ENCODE measurements at regions not wholly inside any gene's neighbourhood (a gene's known extent, or its start where the extent isn't known, plus 50 kb on each side); places are given as distances from the start of the nearest gene placed in this dataset.

DNA sequence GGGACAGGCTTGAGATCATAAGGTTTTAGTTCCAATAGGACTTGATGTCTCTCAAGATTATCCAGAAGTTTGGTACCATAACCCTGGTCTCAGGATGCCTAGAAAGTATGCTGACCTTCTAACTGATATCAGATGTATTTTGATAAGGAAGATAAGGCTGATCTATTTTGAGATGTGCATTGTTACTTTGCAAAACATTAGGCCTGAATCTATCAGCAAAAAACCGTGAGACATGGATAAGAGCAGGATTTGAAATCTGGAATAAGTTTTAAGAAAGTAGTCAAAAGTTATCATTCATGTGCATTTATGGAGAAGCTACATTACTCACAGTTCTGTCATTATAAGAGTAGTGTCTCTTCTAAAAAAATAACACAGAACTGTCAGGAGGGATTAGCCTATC lies 467.1 kb upstream of the HS3ST1 start:
- Histone ChIP-seq H3K4me1 (ENCODE audit: insufficient read depth) (no peaks in the 10 kb centered on the region), H3K9me2 (ENCODE audit: insufficient read depth) (no peaks in the 10 kb centered on the region; the same call in 1 of the 2 replicates), H3K4me2 (no peak overlapping the region), H3K27ac (ENCODE audit: low read depth) (no peak overlapping the region), H2AFZ (no peak overlapping the region), H3K27me3 (ENCODE audit: insufficient read depth) (no peaks in the 10 kb centered on the region), H3F3A (replicated peaks; ENCODE audit: low read depth) (no peaks in the 10 kb centered on the region), H4K20me1 (replicated peaks; ENCODE audit: insufficient read depth) (no peaks in the 10 kb centered on the region), H3K36me3 (ENCODE audit: insufficient read depth) (no peaks in the 10 kb centered on the region), H3K4me3 (no peak overlapping the region), H3K79me2 (replicated peaks; ENCODE audit: insufficient read depth) (no peaks in the 10 kb centered on the region)
- TF ChIP-seq ZNF114 (CRISPR knock-in tag; IDR thresholded peaks at IDR 0.05) (no peak), EZH2phosphoT487 (IDR thresholded peaks at IDR 0.05; ENCODE audit: unreplicated experiment) (no peak), CTCF (conservative IDR thresholded peaks at IDR 0.05; ENCODE audit: low read depth in 2 of 2) (no peak), REST (IDR thresholded peaks at IDR 0.05; ENCODE audit: unreplicated experiment) (no peak), STAT1 (IDR thresholded peaks at IDR 0.05; ENCODE audit: unreplicated experiment) (no peak), NANOG (IDR thresholded peaks at IDR 0.05; ENCODE audit: borderline replicate concordance) (no peak), POLR2AphosphoS5 (IDR thresholded peaks at IDR 0.05; ENCODE audit: low read depth) (no peak), EZH2 (IDR thresholded peaks at IDR 0.05; ENCODE audit: low read depth, unreplicated experiment) (no peak), JUNB (IDR thresholded peaks at IDR 0.05; ENCODE audit: unreplicated experiment) (no peak), ZNF331 (CRISPR knock-in tag; IDR thresholded peaks at IDR 0.05; ENCODE audit: low read depth) (no peak), CREB1 (CRISPR knock-in tag; IDR thresholded peaks at IDR 0.05; ENCODE audit: low read depth) (no peak)
- TF ChIP-seq, protein P1, sequence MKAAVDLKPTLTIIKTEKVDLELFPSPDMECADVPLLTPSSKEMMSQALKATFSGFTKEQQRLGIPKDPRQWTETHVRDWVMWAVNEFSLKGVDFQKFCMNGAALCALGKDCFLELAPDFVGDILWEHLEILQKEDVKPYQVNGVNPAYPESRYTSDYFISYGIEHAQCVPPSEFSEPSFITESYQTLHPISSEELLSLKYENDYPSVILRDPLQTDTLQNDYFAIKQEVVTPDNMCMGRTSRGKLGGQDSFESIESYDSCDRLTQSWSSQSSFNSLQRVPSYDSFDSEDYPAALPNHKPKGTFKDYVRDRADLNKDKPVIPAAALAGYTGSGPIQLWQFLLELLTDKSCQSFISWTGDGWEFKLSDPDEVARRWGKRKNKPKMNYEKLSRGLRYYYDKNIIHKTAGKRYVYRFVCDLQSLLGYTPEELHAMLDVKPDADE (IDR thresholded peaks at IDR 0.05) = no peak
- TF ChIP-seq, protein P2, sequence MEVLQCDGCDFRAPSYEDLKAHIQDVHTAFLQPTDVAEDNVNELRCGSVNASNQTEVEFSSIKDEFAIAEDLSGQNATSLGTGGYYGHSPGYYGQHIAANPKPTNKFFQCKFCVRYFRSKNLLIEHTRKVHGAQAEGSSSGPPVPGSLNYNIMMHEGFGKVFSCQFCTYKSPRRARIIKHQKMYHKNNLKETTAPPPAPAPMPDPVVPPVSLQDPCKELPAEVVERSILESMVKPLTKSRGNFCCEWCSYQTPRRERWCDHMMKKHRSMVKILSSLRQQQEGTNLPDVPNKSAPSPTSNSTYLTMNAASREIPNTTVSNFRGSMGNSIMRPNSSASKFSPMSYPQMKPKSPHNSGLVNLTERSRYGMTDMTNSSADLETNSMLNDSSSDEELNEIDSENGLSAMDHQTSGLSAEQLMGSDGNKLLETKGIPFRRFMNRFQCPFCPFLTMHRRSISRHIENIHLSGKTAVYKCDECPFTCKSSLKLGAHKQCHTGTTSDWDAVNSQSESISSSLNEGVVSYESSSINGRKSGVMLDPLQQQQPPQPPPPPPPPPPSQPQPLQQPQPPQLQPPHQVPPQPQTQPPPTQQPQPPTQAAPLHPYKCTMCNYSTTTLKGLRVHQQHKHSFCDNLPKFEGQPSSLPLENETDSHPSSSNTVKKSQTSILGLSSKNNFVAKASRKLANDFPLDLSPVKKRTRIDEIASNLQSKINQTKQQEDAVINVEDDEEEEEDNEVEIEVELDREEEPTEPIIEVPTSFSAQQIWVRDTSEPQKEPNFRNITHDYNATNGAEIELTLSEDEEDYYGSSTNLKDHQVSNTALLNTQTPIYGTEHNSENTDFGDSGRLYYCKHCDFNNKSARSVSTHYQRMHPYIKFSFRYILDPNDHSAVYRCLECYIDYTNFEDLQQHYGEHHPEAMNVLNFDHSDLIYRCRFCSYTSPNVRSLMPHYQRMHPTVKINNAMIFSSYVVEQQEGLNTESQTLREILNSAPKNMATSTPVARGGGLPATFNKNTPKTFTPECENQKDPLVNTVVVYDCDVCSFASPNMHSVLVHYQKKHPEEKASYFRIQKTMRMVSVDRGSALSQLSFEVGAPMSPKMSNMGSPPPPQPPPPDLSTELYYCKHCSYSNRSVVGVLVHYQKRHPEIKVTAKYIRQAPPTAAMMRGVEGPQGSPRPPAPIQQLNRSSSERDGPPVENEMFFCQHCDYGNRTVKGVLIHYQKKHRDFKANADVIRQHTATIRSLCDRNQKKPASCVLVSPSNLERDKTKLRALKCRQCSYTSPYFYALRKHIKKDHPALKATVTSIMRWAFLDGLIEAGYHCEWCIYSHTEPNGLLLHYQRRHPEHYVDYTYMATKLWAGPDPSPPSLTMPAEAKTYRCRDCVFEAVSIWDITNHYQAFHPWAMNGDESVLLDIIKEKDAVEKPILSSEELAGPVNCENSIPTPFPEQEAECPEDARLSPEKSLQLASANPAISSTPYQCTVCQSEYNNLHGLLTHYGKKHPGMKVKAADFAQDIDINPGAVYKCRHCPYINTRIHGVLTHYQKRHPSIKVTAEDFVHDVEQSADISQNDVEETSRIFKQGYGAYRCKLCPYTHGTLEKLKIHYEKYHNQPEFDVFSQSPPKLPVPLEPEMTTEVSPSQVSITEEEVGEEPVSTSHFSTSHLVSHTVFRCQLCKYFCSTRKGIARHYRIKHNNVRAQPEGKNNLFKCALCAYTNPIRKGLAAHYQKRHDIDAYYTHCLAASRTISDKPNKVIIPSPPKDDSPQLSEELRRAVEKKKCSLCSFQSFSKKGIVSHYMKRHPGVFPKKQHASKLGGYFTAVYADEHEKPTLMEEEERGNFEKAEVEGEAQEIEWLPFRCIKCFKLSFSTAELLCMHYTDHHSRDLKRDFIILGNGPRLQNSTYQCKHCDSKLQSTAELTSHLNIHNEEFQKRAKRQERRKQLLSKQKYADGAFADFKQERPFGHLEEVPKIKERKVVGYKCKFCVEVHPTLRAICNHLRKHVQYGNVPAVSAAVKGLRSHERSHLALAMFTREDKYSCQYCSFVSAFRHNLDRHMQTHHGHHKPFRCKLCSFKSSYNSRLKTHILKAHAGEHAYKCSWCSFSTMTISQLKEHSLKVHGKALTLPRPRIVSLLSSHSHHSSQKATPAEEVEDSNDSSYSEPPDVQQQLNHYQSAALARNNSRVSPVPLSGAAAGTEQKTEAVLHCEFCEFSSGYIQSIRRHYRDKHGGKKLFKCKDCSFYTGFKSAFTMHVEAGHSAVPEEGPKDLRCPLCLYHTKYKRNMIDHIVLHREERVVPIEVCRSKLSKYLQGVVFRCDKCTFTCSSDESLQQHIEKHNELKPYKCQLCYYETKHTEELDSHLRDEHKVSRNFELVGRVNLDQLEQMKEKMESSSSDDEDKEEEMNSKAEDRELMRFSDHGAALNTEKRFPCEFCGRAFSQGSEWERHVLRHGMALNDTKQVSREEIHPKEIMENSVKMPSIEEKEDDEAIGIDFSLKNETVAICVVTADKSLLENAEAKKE (CRISPR knock-in tag; IDR thresholded peaks at IDR 0.05) = no peak
- no peak for ATAC-seq
- no peaks in the 10 kb centered on the region; the same call in 2 of the 3 replicates for H3K4me1 Mint-ChIP-seq
- H3K27ac Mint-ChIP-seq = no peak overlapping the region
- DNase-seq (ENCODE audit: low spot score) = no peak
- no peaks in the 10 kb centered on the region for H3K27me3 Mint-ChIP-seq (ENCODE audit: insufficient read depth, low read depth, poor library complexity)
- peaks cover 25% of the 10 kb centered on the region for H3K9me3 Mint-ChIP-seq
- H3K36me3 Mint-ChIP-seq (ENCODE audit: low read depth) = peaks cover 31% of the 10 kb centered on the region
- H3K4me3 Mint-ChIP-seq = no peak overlapping the region
